ENCODE measurements at regions not wholly inside any gene's neighbourhood (a gene's known extent, or its start where the extent isn't known, plus 50 kb on each side); places are given as distances from the start of the nearest gene placed in this dataset.

DNA sequence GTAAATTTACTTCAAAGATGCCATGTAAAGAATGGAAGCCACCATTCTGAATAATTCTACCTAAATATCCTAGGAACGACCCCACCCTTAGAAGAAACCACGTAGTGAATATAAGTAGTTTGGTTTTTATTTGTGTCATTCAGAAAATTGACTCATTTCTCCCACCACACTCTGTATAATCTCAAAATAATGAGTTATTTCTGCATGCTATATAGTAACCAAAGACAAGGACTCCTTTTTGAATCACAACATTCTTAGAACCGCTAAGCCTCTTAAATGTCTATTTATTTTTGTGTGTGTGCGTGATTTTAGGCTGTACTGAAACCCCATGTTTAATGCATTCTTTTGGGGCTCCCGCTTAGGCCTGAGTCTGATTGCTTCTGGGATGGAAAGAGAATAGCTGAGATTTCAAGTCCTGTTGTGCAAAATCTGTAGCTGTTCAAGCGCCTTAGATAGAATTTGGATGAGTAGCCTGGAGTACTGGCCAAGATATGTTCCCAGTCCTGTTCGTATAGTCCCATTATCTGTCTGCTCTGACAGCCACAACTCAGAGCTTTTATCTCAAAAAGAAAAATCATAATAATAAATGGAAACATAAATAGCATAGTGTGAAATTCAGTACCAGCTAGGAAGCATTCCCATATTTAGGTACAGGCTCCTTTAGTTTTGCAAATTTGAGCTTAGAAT, 532.4 kb upstream of the NBEA start:
- Histone ChIP-seq H4K20me1 (ENCODE audit: insufficient read depth, low read length) (no peaks in the 10 kb centered on the region), H3K4me1 (ENCODE audit: control insufficient read depth in 1 of 2, insufficient read depth in 2 of 2, low read length in 2 of 2) (no peaks in the 10 kb centered on the region), H3K9me3 (replicated peaks in 1 of 2; ENCODE audit: control insufficient read depth in 1 of 2, insufficient read depth in 1 of 2, low read length in 2 of 2) (peaks cover 10 to 21% of the 10 kb centered on the region in 2 donors), H3K9ac (ENCODE audit: insufficient read depth, low read length, poor library complexity, severe bottlenecking) (no peak overlapping the region), H3K79me2 (ENCODE audit: insufficient read depth, low read length) (no peaks in the 10 kb centered on the region), H3K4me3 (replicated peaks in 1 of 3; ENCODE audit: low read depth in 2 of 3, low read length in 3 of 3) (no peak overlapping the region), H3K4me2 (replicated peaks; ENCODE audit: extremely low read depth, low read length, poor library complexity, severe bottlenecking) (no peak overlapping the region), H3K27ac (ENCODE audit: low read depth in 1 of 2, low read length in 2 of 2) (no peak overlapping the region), H3K27me3 (ENCODE audit: control insufficient read depth in 2 of 2, insufficient read depth in 2 of 2, low read length in 2 of 2) (no peaks in the 10 kb centered on the region), H2AFZ (ENCODE audit: insufficient read depth, low read depth, low read length, poor library complexity, severe bottlenecking) (no peak overlapping the region), H3K36me3 (replicated peaks in 1 of 2; ENCODE audit: control insufficient read depth in 1 of 2, insufficient read depth in 2 of 2, low read length in 2 of 2) (no peaks in the 10 kb centered on the region)
- H3K27ac Mint-ChIP-seq = no peak overlapping the region
- peaks cover 0 to 2% (median 0%) of the 10 kb centered on the region in 3 donors for H3K27me3 Mint-ChIP-seq (ENCODE audit: low read depth in 3 of 3)
- no peak for DNase-seq
- H3K4me3 Mint-ChIP-seq = no peak overlapping the region
- H3K9me3 Mint-ChIP-seq = peaks cover 3 to 22% (median 11%) of the 10 kb centered on the region in 7 donors
- H3K4me1 Mint-ChIP-seq = no peaks in the 10 kb centered on the region
- TF ChIP-seq, protein P1, sequence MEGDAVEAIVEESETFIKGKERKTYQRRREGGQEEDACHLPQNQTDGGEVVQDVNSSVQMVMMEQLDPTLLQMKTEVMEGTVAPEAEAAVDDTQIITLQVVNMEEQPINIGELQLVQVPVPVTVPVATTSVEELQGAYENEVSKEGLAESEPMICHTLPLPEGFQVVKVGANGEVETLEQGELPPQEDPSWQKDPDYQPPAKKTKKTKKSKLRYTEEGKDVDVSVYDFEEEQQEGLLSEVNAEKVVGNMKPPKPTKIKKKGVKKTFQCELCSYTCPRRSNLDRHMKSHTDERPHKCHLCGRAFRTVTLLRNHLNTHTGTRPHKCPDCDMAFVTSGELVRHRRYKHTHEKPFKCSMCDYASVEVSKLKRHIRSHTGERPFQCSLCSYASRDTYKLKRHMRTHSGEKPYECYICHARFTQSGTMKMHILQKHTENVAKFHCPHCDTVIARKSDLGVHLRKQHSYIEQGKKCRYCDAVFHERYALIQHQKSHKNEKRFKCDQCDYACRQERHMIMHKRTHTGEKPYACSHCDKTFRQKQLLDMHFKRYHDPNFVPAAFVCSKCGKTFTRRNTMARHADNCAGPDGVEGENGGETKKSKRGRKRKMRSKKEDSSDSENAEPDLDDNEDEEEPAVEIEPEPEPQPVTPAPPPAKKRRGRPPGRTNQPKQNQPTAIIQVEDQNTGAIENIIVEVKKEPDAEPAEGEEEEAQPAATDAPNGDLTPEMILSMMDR (IDR thresholded peaks at IDR 0.05) = no peak
- H3K36me3 Mint-ChIP-seq = no peaks in the 10 kb centered on the region
- intact Hi-C loops (cut with micrococcal nuclease) = no loop called here
- 100% methylated on average over 1 of the region's 7 CpGs for WGBS (ENCODE audit: insufficient coverage)

DNA sequence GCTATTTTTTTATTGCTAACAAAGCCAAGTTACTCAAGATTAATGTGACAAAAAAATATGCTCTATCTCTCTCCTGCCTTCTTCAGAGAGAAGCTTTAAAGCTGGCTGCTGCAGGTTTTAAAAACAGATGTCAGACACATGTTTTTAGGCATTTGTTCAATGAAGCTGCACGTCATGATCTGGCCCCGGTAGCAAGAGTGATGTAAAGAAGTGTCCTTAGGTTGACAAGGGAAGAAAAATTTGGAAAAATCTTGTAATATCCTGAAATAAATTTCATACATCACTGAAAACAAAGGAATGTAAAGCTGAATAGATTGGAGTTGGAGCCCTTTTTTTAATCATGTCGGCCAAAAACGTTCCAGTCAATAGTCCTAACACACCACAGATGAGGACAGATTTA, 531.4 kb upstream of the NBEA start:
- H3K27ac Mint-ChIP-seq = no peak overlapping the region
- no peaks in the 10 kb centered on the region for H3K36me3 Mint-ChIP-seq
- H3K9me3 ChIP-seq (replicated peaks in 1 of 2; ENCODE audit: control insufficient read depth in 1 of 2, insufficient read depth in 1 of 2, low read length in 2 of 2) = peaks cover 13 to 27% of the 10 kb centered on the region in 2 donors
- H3K4me1 Mint-ChIP-seq = no peaks in the 10 kb centered on the region
- no CpG with 5 or more reads among the region's 4 CpGs for WGBS (ENCODE audit: insufficient coverage)
- H3K79me2 ChIP-seq (ENCODE audit: insufficient read depth, low read length) = no peaks in the 10 kb centered on the region
- peaks cover 7 to 25% (median 11%) of the 10 kb centered on the region in 7 donors for H3K9me3 Mint-ChIP-seq
- intact Hi-C loops (cut with micrococcal nuclease) = no loop called here
- no peaks in the 10 kb centered on the region for H4K20me1 ChIP-seq (ENCODE audit: insufficient read depth, low read length)
- no peak overlapping the region for H3K4me3 ChIP-seq (replicated peaks in 1 of 3; ENCODE audit: low read depth in 2 of 3, low read length in 3 of 3)
- H3K4me2 ChIP-seq (replicated peaks; ENCODE audit: extremely low read depth, low read length, poor library complexity, severe bottlenecking) = no peak overlapping the region
- H3K36me3 ChIP-seq (replicated peaks in 1 of 2; ENCODE audit: control insufficient read depth in 1 of 2, insufficient read depth in 2 of 2, low read length in 2 of 2) = no peaks in the 10 kb centered on the region
- DNase-seq = no peak
- no peaks in the 10 kb centered on the region for H3K4me1 ChIP-seq (ENCODE audit: control insufficient read depth in 1 of 2, insufficient read depth in 2 of 2, low read length in 2 of 2)
- no peak overlapping the region for H3K9ac ChIP-seq (ENCODE audit: insufficient read depth, low read length, poor library complexity, severe bottlenecking)
- no peaks in the 10 kb centered on the region for H3K27me3 ChIP-seq (ENCODE audit: control insufficient read depth in 2 of 2, insufficient read depth in 2 of 2, low read length in 2 of 2)
- no peak overlapping the region for H2AFZ ChIP-seq (ENCODE audit: insufficient read depth, low read depth, low read length, poor library complexity, severe bottlenecking)
- TF ChIP-seq, protein P1 (IDR thresholded peaks at IDR 0.05) = no peak
- no peak overlapping the region for H3K4me3 Mint-ChIP-seq
- no peak overlapping the region for H3K27ac ChIP-seq (ENCODE audit: low read depth in 1 of 2, low read length in 2 of 2)
- H3K27me3 Mint-ChIP-seq (ENCODE audit: low read depth in 3 of 3) = peaks cover 0 to 2% (median 0%) of the 10 kb centered on the region in 3 donors
